ENCODE measurements at regions not wholly inside any gene's neighbourhood (a gene's known extent, or its start where the extent isn't known, plus 50 kb on each side); places are given as distances from the start of the nearest gene placed in this dataset.

DNA sequence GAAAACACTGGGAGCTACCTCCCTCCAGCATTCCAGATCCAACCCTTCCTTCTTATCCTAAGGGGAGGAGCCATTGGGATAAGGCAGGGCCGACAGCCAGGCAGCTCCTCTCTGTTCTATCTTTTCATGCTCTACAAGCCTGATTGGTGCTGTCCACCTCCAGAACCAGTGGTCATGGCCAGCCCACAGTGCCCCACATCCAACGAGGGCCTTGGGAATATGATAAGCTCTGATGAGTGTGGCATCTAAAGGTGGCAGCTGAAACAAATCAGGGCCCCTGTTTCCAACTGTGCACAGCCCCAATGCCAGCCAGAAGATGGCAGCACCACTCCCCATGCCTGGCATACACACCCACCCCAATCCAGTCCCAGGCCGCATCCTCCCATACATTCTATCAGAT is 329.3 kb downstream of the C1D start:
- Histone ChIP-seq H3K27ac (ENCODE audit: poor library complexity, severe bottlenecking) (no peak overlapping the region), H3K36me3 (ENCODE audit: low read depth) (no peaks in the 10 kb centered on the region), H3K4me1 (ENCODE audit: insufficient read depth, poor library complexity, severe bottlenecking) (no peaks in the 10 kb centered on the region), H3K4me3 (ENCODE audit: severe bottlenecking) (no peak overlapping the region), H3K9me3 (ENCODE audit: severe bottlenecking) (no peaks in the 10 kb centered on the region), H3K27me3 (ENCODE audit: insufficient read depth, poor library complexity, severe bottlenecking) (no peaks in the 10 kb centered on the region)
- no peak for DNase-seq (ENCODE audit: low spot score)
- peak; percentile 62; the same call in 1 of the 3 replicates for ATAC-seq (ENCODE audit: low read depth)
- peak; percentile 38 for TF ChIP-seq CTCF (IDR thresholded peaks at IDR 0.05; ENCODE audit: poor library complexity, severe bottlenecking)

- no peak for TF ChIP-seq CTCF (IDR thresholded peaks at IDR 0.05; ENCODE audit: poor library complexity, severe bottlenecking)
- Histone ChIP-seq H3K4me3 (ENCODE audit: severe bottlenecking) (no peak overlapping the region), H3K4me1 (ENCODE audit: insufficient read depth, poor library complexity, severe bottlenecking) (no peaks in the 10 kb centered on the region), H3K27me3 (ENCODE audit: insufficient read depth, poor library complexity, severe bottlenecking) (no peaks in the 10 kb centered on the region), H3K36me3 (ENCODE audit: low read depth) (no peaks in the 10 kb centered on the region), H3K27ac (ENCODE audit: poor library complexity, severe bottlenecking) (no peak overlapping the region), H3K9me3 (ENCODE audit: severe bottlenecking) (no peaks in the 10 kb centered on the region)
- no peak for DNase-seq (ENCODE audit: low spot score)
- no peak for ATAC-seq (ENCODE audit: low read depth)
Measured at GRCh38 chr2:67752199-67752598, 310.6 kb downstream of the C1D start.

GRCh38 chr2:67752969-67753368 is 309.8 kb downstream of the C1D start:
- no peak for DNase-seq (ENCODE audit: low spot score)

GRCh38 chr2:67755156-67755882 is 307.5 kb downstream of the C1D start:
- TF ChIP-seq CTCF (IDR thresholded peaks at IDR 0.05; ENCODE audit: poor library complexity, severe bottlenecking), result no peak
- Histone ChIP-seq H3K36me3 (ENCODE audit: low read depth) (no peaks in the 10 kb centered on the region), H3K4me1 (ENCODE audit: insufficient read depth, poor library complexity, severe bottlenecking) (no peaks in the 10 kb centered on the region), H3K27me3 (ENCODE audit: insufficient read depth, poor library complexity, severe bottlenecking) (no peaks in the 10 kb centered on the region), H3K4me3 (ENCODE audit: severe bottlenecking) (no peak overlapping the region), H3K9me3 (ENCODE audit: severe bottlenecking) (no peaks in the 10 kb centered on the region), H3K27ac (ENCODE audit: poor library complexity, severe bottlenecking) (no peak overlapping the region)
- DNase-seq (ENCODE audit: low spot score) (no peak), ATAC-seq (ENCODE audit: low read depth) (no peak)

More at GRCh38 chr2:67752969-67753368, 309.8 kb downstream of the C1D start:
- no peaks in the 10 kb centered on the region for H3K36me3 ChIP-seq (ENCODE audit: low read depth)
- no peaks in the 10 kb centered on the region for H3K9me3 ChIP-seq (ENCODE audit: severe bottlenecking)
- H3K4me3 ChIP-seq (ENCODE audit: severe bottlenecking), result no peak overlapping the region
- ATAC-seq (ENCODE audit: low read depth), result peak; percentile 80
- TF ChIP-seq CTCF (IDR thresholded peaks at IDR 0.05; ENCODE audit: poor library complexity, severe bottlenecking), result no peak
- no peaks in the 10 kb centered on the region for H3K27me3 ChIP-seq (ENCODE audit: insufficient read depth, poor library complexity, severe bottlenecking)
- no peaks in the 10 kb centered on the region for H3K4me1 ChIP-seq (ENCODE audit: insufficient read depth, poor library complexity, severe bottlenecking)
- H3K27ac ChIP-seq (ENCODE audit: poor library complexity, severe bottlenecking), result no peak overlapping the region

DNA sequence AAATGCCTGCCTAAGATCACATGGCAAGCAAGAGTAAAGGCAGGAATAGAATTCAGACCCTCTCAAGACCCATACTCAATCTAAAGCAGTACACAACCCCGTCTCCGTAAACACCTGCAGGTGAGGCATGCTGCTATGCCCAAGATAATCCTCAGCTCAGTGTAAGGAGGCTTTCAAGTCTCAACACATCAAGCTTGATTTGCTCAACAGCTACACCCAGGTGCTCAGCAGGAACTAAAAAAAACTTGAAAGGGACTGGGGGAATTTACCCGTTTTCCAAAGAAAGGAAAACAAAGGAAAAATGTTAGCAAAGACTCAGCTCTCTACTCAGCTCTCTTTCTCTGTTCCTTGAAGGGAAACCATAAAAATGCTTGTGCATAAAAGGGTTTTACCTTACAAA is 301.8 kb downstream of the C1D start:
- H3K4me3 ChIP-seq (ENCODE audit: severe bottlenecking), result no peak overlapping the region
- H3K27ac ChIP-seq (ENCODE audit: poor library complexity, severe bottlenecking), result no peak overlapping the region
- no peaks in the 10 kb centered on the region for H3K9me3 ChIP-seq (ENCODE audit: severe bottlenecking)
- no peaks in the 10 kb centered on the region for H3K27me3 ChIP-seq (ENCODE audit: insufficient read depth, poor library complexity, severe bottlenecking)
- ATAC-seq (ENCODE audit: low read depth), result peak; percentile 58; the same call in 2 of the 3 replicates
- no peaks in the 10 kb centered on the region for H3K4me1 ChIP-seq (ENCODE audit: insufficient read depth, poor library complexity, severe bottlenecking)
- no peak for TF ChIP-seq CTCF (IDR thresholded peaks at IDR 0.05; ENCODE audit: poor library complexity, severe bottlenecking)
- H3K36me3 ChIP-seq (ENCODE audit: low read depth), result no peaks in the 10 kb centered on the region
- no peak for DNase-seq (ENCODE audit: low spot score)

Data from RWPE2 (cell line).